IMR-90 (cell line): ENCODE measurements at regions not wholly inside any gene's neighbourhood (a gene's known extent, or its start where the extent isn't known, plus 50 kb on each side); places are given as distances from the start of the nearest gene placed in this dataset.

Source experiments
- ATAC-seq: fragments of 200-7000 bp; cut with Tn5 transposase; 2 replicates; pipeline ENCODE4 v1.9.1; 2020; ENCODE audit warnings: low read depth, mild to moderate bottlenecking, moderate library complexity
- BruUV-seq: library from RNA; stranded (reverse); fragments of 400-500 nt; replicated peaks from 2 replicates; lab custom pipeline; 2021; lab: Mats Ljungman, UMichigan
- CTCF ChIA-PET: fragments of 300-600 bp; formaldehyde crosslinking; extraction: SDS; loops from one replicate; lab custom pipeline; 2021; ENCODE audit warnings: antibody characterized with exemption; lab: Yijun Ruan, JAX
- POLR2A ChIA-PET: fragments of 300-600 bp; sonication (Branson Sonifier 250); formaldehyde crosslinking; loops from one replicate; lab custom pipeline; 2022; ENCODE audit warnings: antibody characterized with exemption; ENCODE audit not compliant: unreplicated experiment; lab: Charles Lee
- DNase-seq: peaks from one replicate; pipeline ENCODE4 v3.0.0; 2013
- H2AFZ ChIP-seq: replicated peaks from 2 replicates; pipeline ENCODE3; 2013; ENCODE audit warnings: low read length, mild to moderate bottlenecking; ENCODE audit not compliant: poor library complexity
- H2AK5ac ChIP-seq: 2 replicates; pipeline ENCODE4 v1.6.1; 2013; ENCODE audit warnings: low read depth, low read length, inconsistent platforms
- H2AK9ac ChIP-seq: replicated peaks from 2 replicates; pipeline ENCODE3; 2013; ENCODE audit warnings: mild to moderate bottlenecking, low read depth, low read length, moderate library complexity; ENCODE audit not compliant: poor library complexity
- H2BK120ac ChIP-seq: 2 replicates; pipeline ENCODE4 v1.6.1; 2013; ENCODE audit warnings: low read depth, low read length, inconsistent platforms
- H2BK15ac ChIP-seq: 3 replicates; pipeline ENCODE4 v1.6.1; 2013; ENCODE audit warnings: low read depth, low read length, inconsistent platforms
- H2BK20ac ChIP-seq: 2 replicates; pipeline ENCODE4 v1.6.1; 2013; ENCODE audit warnings: low read depth, mild to moderate bottlenecking, inconsistent platforms, low read length, moderate library complexity
- H2BK5ac ChIP-seq: 2 replicates; pipeline ENCODE4 v1.6.1; 2013; ENCODE audit warnings: mild to moderate bottlenecking, low read depth, low read length, inconsistent platforms; ENCODE audit not compliant: poor library complexity, severe bottlenecking
- H3K14ac ChIP-seq: replicated peaks from 2 replicates; pipeline ENCODE4 v1.6.1; 2013; ENCODE audit warnings: low read depth, low read length, inconsistent platforms
- H3K18ac ChIP-seq: 2 replicates; pipeline ENCODE4 v1.6.1; 2013; ENCODE audit warnings: low read depth, low read length, control low read depth
- H3K23ac ChIP-seq: 2 replicates; pipeline ENCODE4 v1.6.1; 2013; ENCODE audit warnings: low read depth, low read length, inconsistent platforms
- H3K27ac ChIP-seq: 2 replicates; pipeline ENCODE4 v1.5.1; 2013; ENCODE audit warnings: mild to moderate bottlenecking, control low read depth, low read length; ENCODE audit not compliant: insufficient read depth
- H3K27me3 ChIP-seq: 2 replicates; pipeline ENCODE4 v1.6.1; 2013; ENCODE audit warnings: low read length; ENCODE audit not compliant: control insufficient read depth, insufficient read depth
- H3K36me3 ChIP-seq: 2 replicates; pipeline ENCODE4 v1.6.1; 2013; ENCODE audit warnings: low read length, mixed read lengths; ENCODE audit not compliant: control insufficient read depth, insufficient read depth
- H3K4ac ChIP-seq: 2 replicates; pipeline ENCODE4 v1.6.1; 2013; ENCODE audit warnings: low read depth, low read length, inconsistent platforms
- H3K4me1 ChIP-seq: 2 replicates; pipeline ENCODE4 v1.6.1; 2013; ENCODE audit warnings: low read length, mixed read lengths; ENCODE audit not compliant: control insufficient read depth, insufficient read depth
- H3K4me2 ChIP-seq: 2 replicates; pipeline ENCODE4 v1.6.1; 2013; ENCODE audit warnings: low read depth, mild to moderate bottlenecking, control low read depth, low read length, moderate library complexity
- H3K4me3 ChIP-seq: 2 replicates; pipeline ENCODE4 v1.5.1; 2013; ENCODE audit warnings: low read depth, mild to moderate bottlenecking, control low read depth, low read length, moderate library complexity; ENCODE audit not compliant: insufficient read depth
- H3K56ac ChIP-seq: 2 replicates; pipeline ENCODE4 v1.6.1; 2013; ENCODE audit warnings: low read length, inconsistent platforms; ENCODE audit not compliant: insufficient read depth; ENCODE audit errors: extremely low read depth
- H3K79me1 ChIP-seq, 2 experiments: 2 replicates each; pipeline ENCODE4 v1.6.1; 2013; ENCODE audit warnings: low read length in 2 of 2, inconsistent platforms in 1 of 2, low read depth in 1 of 2
- H3K9ac ChIP-seq: 2 replicates; pipeline ENCODE4 v1.6.1; 2013; ENCODE audit warnings: low read depth, low read length, control low read depth
- H3K9me1 ChIP-seq: 2 replicates; pipeline ENCODE4 v1.6.1; 2013; ENCODE audit warnings: low read length, inconsistent platforms; ENCODE audit not compliant: insufficient read depth
- H3K9me3 ChIP-seq: 2 replicates; pipeline ENCODE4 v1.6.1; 2013; ENCODE audit warnings: low read length; ENCODE audit not compliant: control insufficient read depth, insufficient read depth
- H4K20me1 ChIP-seq: 2 replicates; pipeline ENCODE4 v1.6.1; 2013; ENCODE audit warnings: low read length, inconsistent platforms; ENCODE audit not compliant: insufficient read depth
- H4K5ac ChIP-seq: 2 replicates; pipeline ENCODE4 v1.6.1; 2013; ENCODE audit warnings: mild to moderate bottlenecking, low read depth, low read length, control low read depth
- H4K8ac ChIP-seq, 2 experiments: 2 replicates each; pipeline ENCODE4 v1.6.1; 2013; ENCODE audit warnings: low read depth in 2 of 2, low read length in 2 of 2, control low read depth in 1 of 2, inconsistent platforms in 1 of 2
- H4K91ac ChIP-seq: 2 replicates; pipeline ENCODE4 v1.6.1; 2013; ENCODE audit warnings: low read depth, low read length, inconsistent platforms; ENCODE audit not compliant: insufficient read depth
- BHLHE40 ChIP-seq: fragments of 150-350 bp; IDR thresholded peaks from 2 replicates; pipeline ENCODE4 v1.6.1; 2016; ENCODE audit warnings: mild to moderate bottlenecking, low read depth, low read length
- CEBPB ChIP-seq: IDR thresholded peaks from 2 replicates; pipeline ENCODE4 v1.6.1; 2012; ENCODE audit warnings: low read depth, low read length, improper control_type of control experiment
- CHD1 ChIP-seq: IDR thresholded peaks from 2 replicates; pipeline ENCODE4 v1.6.1; 2012; ENCODE audit warnings: low read depth, low read length, improper control_type of control experiment
- ELK1 ChIP-seq: fragments of 150-350 bp; IDR thresholded peaks from 2 replicates; pipeline ENCODE4 v1.6.1; 2016; ENCODE audit warnings: low read depth, mild to moderate bottlenecking, low read length, moderate library complexity, borderline replicate concordance
- FOS ChIP-seq: fragments of 150-350 bp; IDR thresholded peaks from 2 replicates; pipeline ENCODE4 v1.6.1; 2016; ENCODE audit warnings: low read depth, low read length
- MAFK ChIP-seq: IDR thresholded peaks from 2 replicates; pipeline ENCODE4 v1.6.1; 2012; ENCODE audit warnings: low read depth, low read length, improper control_type of control experiment
- MAZ ChIP-seq: IDR thresholded peaks from 2 replicates; pipeline ENCODE4 v1.6.1; 2012; ENCODE audit warnings: low read depth, mild to moderate bottlenecking, low read length, improper control_type of control experiment, moderate library complexity, borderline replicate concordance
- MXI1 ChIP-seq: IDR thresholded peaks from 2 replicates; pipeline ENCODE4 v1.6.1; 2012; ENCODE audit warnings: low read depth, mild to moderate bottlenecking, low read length, moderate library complexity, borderline replicate concordance
- NFE2L2 ChIP-seq: fragments of 150-350 bp; IDR thresholded peaks from 2 replicates; pipeline ENCODE4 v1.6.1; 2016; ENCODE audit warnings: low read depth, mild to moderate bottlenecking, low read length
- POLR2A ChIP-seq: IDR thresholded peaks from 2 replicates; pipeline ENCODE4 v1.6.1; 2012; ENCODE audit warnings: mild to moderate bottlenecking, low read depth, low read length
- RAD21 ChIP-seq: IDR thresholded peaks from 2 replicates; pipeline ENCODE4 v1.6.1; 2012; ENCODE audit warnings: low read length, improper control_type of control experiment
- RCOR1 ChIP-seq: IDR thresholded peaks from 2 replicates; pipeline ENCODE4 v1.6.1; 2012; ENCODE audit warnings: mild to moderate bottlenecking, low read length, improper control_type of control experiment; ENCODE audit not compliant: insufficient replicate concordance
- RFX5 ChIP-seq: IDR thresholded peaks from 2 replicates; pipeline ENCODE4 v1.8.0; 2012; ENCODE audit warnings: low read depth, mild to moderate bottlenecking, low read length, moderate library complexity
- SMC3 ChIP-seq: fragments of 150-350 bp; IDR thresholded peaks from 2 replicates; pipeline ENCODE4 v1.6.1; 2016; ENCODE audit warnings: low read depth, mild to moderate bottlenecking, antibody characterized with exemption, low read length, moderate library complexity
- WGBS, 2 experiments: methylation state at CpG; one replicate each; pipeline versions ENCODE4 v1.1.5 to v1.1.7; 2013; ENCODE audit warnings: missing lambda C conversion rate in 2 of 2; ENCODE audit not compliant: insufficient read length in 1 of 2; ENCODE audit errors: extremely low coverage in 2 of 2; 5-methylcytosine and 5-hydroxymethylcytosine counted together
- dilution Hi-C: fragments of 300-500 bp; cut with HindIII; formaldehyde crosslinking; loops from one replicate; pipeline ENCODE4 v1.14.3; 2018; ENCODE audit warnings: low sequenced_read_pairs; ENCODE audit not compliant: unreplicated experiment
- in situ Hi-C: fragments of 300-500 bp; cut with MboI; formaldehyde crosslinking; loops from 3 replicates; pipeline ENCODE4 v1.14.3; 2019; ENCODE audit warnings: low sequenced_read_pairs, inconsistent platforms, mixed read lengths
- intact Hi-C: fragments of 100-400 bp; cut with micrococcal nuclease; formaldehyde crosslinking; loops from 2 replicates; pipeline ENCODE4 v1.10.0; 2022
- TF ChIP-seq, protein P1 (sequence below): conservative IDR thresholded peaks from 2 replicates; pipeline ENCODE4 v1.5.1; 2012; ENCODE audit warnings: mild to moderate bottlenecking, low read depth, low read length, improper control_type of control experiment
- TF ChIP-seq, protein P2 (sequence below): fragments of 150-350 bp; IDR thresholded peaks from 2 replicates; pipeline ENCODE4 v1.6.1; 2017; ENCODE audit warnings: mild to moderate bottlenecking, antibody characterized with exemption, low read length, low read depth

GRCh38 chr13:53447863-53448262 is 419.2 kb downstream of the OLFM4 start:
- no peaks in the 10 kb centered on the region for H3K9me1 ChIP-seq
- no peak overlapping the region for H3K4me2 ChIP-seq
- H3K27me3 ChIP-seq = no peaks in the 10 kb centered on the region
- no peak overlapping the region for H4K8ac ChIP-seq
- 20% methylated on average over 1 of the region's 5 CpGs; no CpG with 5 or more reads in 1 of the 2 experiments for WGBS, 2 experiments
- H2AK5ac ChIP-seq = no peak overlapping the region
- no peak overlapping the region for H3K4ac ChIP-seq
- H3K14ac ChIP-seq = no peak overlapping the region
- ATAC-seq = no peak
- DNase-seq = no peak
- H2BK5ac ChIP-seq = no peak overlapping the region
- no TSS peak for BruUV-seq
- no peak overlapping the region for H2AFZ ChIP-seq
- H2AK9ac ChIP-seq = no peak overlapping the region
- no peak overlapping the region for H2BK15ac ChIP-seq
- H4K91ac ChIP-seq = no peak overlapping the region
- H3K9ac ChIP-seq = no peak overlapping the region
- intact Hi-C loops (no loop called here), in situ Hi-C loops (no loop called here), dilution Hi-C loops (no loop called here)
- no peak overlapping the region for H4K5ac ChIP-seq
- no peaks in the 10 kb centered on the region for H3K4me1 ChIP-seq
- ChIA-PET CTCF (no interaction called here), POLR2A (no interaction called here)
- no peak overlapping the region for H3K27ac ChIP-seq
- H2BK120ac ChIP-seq = no peak overlapping the region
- H3K18ac ChIP-seq = no peak overlapping the region
- H3K23ac ChIP-seq = no peak overlapping the region
- no peak overlapping the region for H3K4me3 ChIP-seq
- no peaks in the 10 kb centered on the region for H4K20me1 ChIP-seq
- H2BK20ac ChIP-seq = no peak overlapping the region
- no peaks in the 10 kb centered on the region for H3K79me1 ChIP-seq
- no peaks in the 10 kb centered on the region for H3K36me3 ChIP-seq
- TF ChIP-seq MAFK (no peak), ELK1 (no peak), FOS (no peak), MXI1 (no peak), RFX5 (no peak), BHLHE40 (no peak), RAD21 (no peak), NFE2L2 (no peak), POLR2A (no peak), CEBPB (no peak), SMC3 (no peak), RCOR1 (no peak), CHD1 (no peak), MAZ (no peak)
- TF ChIP-seq, protein P1, sequence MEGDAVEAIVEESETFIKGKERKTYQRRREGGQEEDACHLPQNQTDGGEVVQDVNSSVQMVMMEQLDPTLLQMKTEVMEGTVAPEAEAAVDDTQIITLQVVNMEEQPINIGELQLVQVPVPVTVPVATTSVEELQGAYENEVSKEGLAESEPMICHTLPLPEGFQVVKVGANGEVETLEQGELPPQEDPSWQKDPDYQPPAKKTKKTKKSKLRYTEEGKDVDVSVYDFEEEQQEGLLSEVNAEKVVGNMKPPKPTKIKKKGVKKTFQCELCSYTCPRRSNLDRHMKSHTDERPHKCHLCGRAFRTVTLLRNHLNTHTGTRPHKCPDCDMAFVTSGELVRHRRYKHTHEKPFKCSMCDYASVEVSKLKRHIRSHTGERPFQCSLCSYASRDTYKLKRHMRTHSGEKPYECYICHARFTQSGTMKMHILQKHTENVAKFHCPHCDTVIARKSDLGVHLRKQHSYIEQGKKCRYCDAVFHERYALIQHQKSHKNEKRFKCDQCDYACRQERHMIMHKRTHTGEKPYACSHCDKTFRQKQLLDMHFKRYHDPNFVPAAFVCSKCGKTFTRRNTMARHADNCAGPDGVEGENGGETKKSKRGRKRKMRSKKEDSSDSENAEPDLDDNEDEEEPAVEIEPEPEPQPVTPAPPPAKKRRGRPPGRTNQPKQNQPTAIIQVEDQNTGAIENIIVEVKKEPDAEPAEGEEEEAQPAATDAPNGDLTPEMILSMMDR = no peak
- TF ChIP-seq, protein P2, sequence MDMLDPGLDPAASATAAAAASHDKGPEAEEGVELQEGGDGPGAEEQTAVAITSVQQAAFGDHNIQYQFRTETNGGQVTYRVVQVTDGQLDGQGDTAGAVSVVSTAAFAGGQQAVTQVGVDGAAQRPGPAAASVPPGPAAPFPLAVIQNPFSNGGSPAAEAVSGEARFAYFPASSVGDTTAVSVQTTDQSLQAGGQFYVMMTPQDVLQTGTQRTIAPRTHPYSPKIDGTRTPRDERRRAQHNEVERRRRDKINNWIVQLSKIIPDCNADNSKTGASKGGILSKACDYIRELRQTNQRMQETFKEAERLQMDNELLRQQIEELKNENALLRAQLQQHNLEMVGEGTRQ = no peak
- H3K56ac ChIP-seq = no peak overlapping the region
- peaks cover 9% of the 10 kb centered on the region; the same call in 1 of the 2 replicates for H3K9me3 ChIP-seq
